Lower leg skin (tissue), 4 donors: ENCODE measurements at regions not wholly inside any gene's neighbourhood (a gene's known extent, or its start where the extent isn't known, plus 50 kb on each side); places are given as distances from the start of the nearest gene placed in this dataset.

ENCODE experiments used
- DNase-seq, 2 donors: peaks; one replicate each; pipeline ENCODE4 v3.0.0-alpha.2; 2019; ENCODE audit warnings: low spot score in 2 of 2
- H3K4me3 ChIP-seq: fragments of 200-600 bp; sonication (generic); 2 replicates; pipeline ENCODE4 v1.5.1; 2017; ENCODE audit warnings: mild to moderate bottlenecking, low read depth; ENCODE audit not compliant: poor library complexity, severe bottlenecking
- POLR2A ChIP-seq, 2 donors: fragments of 450-650 bp; IDR thresholded peaks; one replicate each; pipeline ENCODE4 v1.6.1; 2016 to 2017; ENCODE audit warnings: antibody characterized with exemption in 2 of 2, mild to moderate bottlenecking in 1 of 2, moderate library complexity in 1 of 2
- WGBS, 2 donors: methylation state at CpG; one replicate each; pipeline ENCODE4 v1.1.5; 2018; 5-methylcytosine and 5-hydroxymethylcytosine counted together
- intact Hi-C: fragments of 100-400 bp; cut with DNase I; formaldehyde crosslinking; loops from one replicate; pipeline ENCODE4 v1.15.0; 2023; ENCODE audit warnings: low total_unique reads
- TF ChIP-seq, protein P1 (sequence below), 3 donors: fragments of 450-650 bp; IDR thresholded peaks; one replicate each; pipeline ENCODE4 v1.5.1; 2016; ENCODE audit warnings: antibody characterized with exemption in 3 of 3, mild to moderate bottlenecking in 3 of 3, moderate library complexity in 2 of 3

DNA sequence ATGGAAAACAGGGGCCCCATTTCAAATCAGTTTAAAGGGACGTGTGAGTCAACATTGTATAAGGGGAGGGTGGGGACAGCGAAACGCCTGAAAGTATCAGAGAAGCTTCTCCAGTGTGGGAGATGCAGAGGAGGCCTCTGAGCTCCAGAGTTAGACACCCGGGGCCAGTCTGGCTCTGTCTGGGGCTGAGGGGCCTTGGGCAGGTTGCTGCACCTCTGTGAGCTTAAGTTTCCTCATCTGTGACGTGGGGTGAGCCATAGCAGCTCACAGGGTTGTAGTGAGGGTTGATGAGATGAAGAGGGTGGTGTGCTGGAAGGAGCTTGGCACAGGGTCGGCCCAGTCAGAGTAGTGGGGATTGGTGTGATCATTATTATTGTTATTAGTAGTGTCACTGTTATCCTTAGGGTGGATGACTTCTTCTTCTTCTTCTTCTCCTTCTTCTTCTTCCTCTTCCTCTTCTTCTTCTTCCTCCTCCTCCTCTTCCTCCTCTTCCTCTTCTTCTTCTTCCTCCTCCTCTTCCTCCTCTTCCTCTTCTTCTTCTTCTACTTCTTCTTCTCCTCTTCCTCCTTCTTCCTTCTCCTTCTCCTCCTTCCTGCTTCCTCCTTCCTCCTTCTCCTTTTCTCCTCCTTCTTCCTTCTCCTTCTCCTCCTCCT lies 282.0 kb downstream of the PTPRU start:
- DNase-seq: peak in 1 of 2 donors; percentile 62
- WGBS, 2 donors: 82 to 86% methylated on average over 6 of the region's 6 CpGs
- H3K4me3 ChIP-seq: no peak overlapping the region
- intact Hi-C loops: no loop called here
- TF ChIP-seq POLR2A (IDR thresholded peaks at IDR 0.05): no peak
- TF ChIP-seq, protein P1, sequence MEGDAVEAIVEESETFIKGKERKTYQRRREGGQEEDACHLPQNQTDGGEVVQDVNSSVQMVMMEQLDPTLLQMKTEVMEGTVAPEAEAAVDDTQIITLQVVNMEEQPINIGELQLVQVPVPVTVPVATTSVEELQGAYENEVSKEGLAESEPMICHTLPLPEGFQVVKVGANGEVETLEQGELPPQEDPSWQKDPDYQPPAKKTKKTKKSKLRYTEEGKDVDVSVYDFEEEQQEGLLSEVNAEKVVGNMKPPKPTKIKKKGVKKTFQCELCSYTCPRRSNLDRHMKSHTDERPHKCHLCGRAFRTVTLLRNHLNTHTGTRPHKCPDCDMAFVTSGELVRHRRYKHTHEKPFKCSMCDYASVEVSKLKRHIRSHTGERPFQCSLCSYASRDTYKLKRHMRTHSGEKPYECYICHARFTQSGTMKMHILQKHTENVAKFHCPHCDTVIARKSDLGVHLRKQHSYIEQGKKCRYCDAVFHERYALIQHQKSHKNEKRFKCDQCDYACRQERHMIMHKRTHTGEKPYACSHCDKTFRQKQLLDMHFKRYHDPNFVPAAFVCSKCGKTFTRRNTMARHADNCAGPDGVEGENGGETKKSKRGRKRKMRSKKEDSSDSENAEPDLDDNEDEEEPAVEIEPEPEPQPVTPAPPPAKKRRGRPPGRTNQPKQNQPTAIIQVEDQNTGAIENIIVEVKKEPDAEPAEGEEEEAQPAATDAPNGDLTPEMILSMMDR (IDR thresholded peaks at IDR 0.05): no peak

DNA sequence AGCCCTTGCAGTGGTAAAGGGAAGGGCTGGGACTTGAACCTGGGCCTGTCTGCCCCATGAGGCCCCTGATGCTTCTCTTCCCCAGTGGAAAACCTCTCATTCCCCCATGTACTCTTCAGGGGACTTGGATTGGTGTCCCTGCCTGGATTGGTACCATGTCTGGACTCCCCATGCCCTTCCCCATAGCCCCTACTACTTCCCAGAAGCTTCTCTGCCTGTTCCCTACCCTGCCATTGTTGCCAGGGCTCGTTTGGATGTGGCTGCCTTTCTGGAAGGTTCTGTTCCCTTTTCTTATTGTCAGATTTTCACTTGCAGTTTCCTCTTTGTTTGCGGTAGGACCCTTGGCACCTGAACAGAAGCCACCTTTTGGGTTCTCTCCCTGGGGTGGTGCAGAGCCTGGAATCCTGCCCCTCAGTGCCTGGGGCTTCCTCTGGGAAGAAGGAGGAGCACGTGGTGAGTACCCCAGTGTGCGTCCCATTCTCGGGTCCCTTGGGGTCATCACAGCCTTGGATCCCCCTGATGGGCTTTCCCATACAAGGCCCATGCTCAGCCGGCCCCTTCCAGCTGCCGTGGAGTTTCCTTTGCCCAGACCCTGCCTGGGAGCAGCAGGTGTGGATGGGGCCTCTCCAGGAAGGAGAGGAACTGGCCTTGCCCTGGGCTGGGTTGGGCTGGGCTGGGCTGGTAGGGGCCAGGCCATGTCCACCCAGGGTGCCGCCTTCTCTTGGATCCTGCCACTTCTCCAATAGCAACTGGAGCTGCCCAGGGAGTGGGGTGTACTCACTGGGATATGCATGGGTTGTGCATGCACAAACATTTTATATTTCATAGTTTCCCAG lies 281.1 kb downstream of the PTPRU start:
- TF ChIP-seq, protein P1 (IDR thresholded peaks at IDR 0.05): no peak
- TF ChIP-seq POLR2A (IDR thresholded peaks at IDR 0.05): no peak
- no peak overlapping the region for H3K4me3 ChIP-seq
- intact Hi-C loops: no loop called here
- DNase-seq: peak in 1 of 2 donors; percentile 57
- 79 to 84% methylated on average over 8 of the region's 8 CpGs for WGBS, 2 donors

DNA sequence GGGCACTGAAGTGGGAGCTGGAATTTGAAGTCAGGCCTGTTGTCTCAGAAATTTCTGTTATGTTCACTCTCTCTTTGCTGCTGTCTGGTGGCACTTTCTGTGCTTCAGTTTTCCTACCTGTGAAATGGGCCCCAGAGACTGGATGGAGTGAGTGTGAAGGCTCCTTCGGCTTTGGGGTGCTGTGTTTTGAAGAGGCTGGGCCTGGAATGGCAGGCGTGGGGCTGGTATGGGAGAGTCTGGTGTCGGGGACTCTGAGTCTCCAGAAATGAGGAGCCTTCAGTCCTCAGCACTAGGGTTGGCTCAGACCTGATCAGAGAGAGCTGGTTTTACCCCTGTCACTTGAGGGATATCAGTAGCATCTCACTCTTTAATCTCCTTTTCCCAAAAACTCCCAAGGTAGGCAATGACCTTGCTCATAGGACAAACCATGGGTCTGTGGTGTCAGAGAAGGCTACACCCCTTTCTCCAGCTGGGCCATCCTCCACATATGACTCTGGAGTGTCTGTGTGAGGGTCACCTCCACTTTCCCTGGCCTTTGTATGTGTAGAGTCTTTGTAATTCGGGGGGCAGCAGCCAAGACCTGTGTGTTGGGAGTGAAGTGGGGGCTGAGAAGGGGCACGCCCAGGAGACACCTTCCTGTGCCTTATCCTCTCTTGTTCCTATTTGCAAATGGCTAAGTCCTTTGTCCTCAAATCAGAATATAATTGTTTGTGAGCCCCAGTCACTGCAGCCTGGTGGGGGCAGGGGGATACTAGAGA lies 279.9 kb downstream of the PTPRU start:
- TF ChIP-seq POLR2A (IDR thresholded peaks at IDR 0.05): no peak
- TF ChIP-seq, protein P1 (IDR thresholded peaks at IDR 0.05): no peak
- WGBS, 2 donors: 80 to 87% methylated on average over 5 of the region's 5 CpGs

DNA sequence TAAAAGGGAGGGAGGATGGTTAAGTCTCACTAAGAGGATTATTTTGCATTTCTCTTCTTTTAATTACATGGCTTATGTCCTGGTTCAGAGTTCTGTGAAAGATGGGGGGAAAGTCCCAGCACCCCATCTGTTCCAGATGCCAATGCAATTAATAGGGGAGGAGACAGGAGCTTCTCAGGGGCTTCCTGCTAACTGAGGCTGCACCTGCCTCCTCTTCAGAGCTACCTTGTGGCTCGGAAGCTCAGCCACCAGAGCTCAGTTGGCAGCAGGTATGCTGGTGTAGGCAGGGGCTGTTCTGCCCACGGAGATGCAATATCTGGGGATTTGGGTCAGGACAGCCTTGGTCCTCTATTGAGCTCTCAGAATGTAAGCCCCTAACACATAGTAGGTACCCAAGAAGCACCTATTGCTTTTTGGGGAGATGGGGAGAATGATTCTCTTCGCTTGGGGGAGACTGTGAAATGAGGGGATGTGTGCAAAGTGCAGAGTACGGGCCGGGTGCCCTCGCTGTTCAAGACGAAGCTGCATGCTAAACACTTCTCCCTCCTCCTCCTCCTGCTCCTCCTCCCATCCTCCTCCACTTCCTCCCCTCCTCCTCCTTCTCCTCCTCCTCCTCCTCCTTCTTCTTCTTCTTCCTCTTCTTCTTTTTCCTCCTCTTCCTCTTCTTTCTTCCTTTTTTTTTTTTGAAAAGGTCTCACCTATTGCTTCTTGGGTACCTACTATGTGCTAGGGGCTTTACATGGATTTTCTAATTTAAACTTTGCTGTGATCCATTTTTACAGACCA lies 279.0 kb downstream of the PTPRU start:
- TF ChIP-seq, protein P1 (IDR thresholded peaks at IDR 0.05): no peak
- TF ChIP-seq POLR2A (IDR thresholded peaks at IDR 0.05): no peak
- peak in 1 of 2 donors; percentile 23 for DNase-seq
- intact Hi-C loops: no loop called here
- WGBS, 2 donors: 52 to 64% methylated on average over 7 of the region's 7 CpGs
- no peak overlapping the region for H3K4me3 ChIP-seq

More for the DNA sequence above, 279.9 kb downstream of the PTPRU start:
- peak in 1 of 2 donors; percentile 74 for DNase-seq
- no peak overlapping the region for H3K4me3 ChIP-seq
- intact Hi-C loops: no loop called here
